ENCODE measurements at regions not wholly inside any gene's neighbourhood (a gene's known extent, or its start where the extent isn't known, plus 50 kb on each side); places are given as distances from the start of the nearest gene placed in this dataset.
"Not testable (repeated sequence)": the region's sequence is repeated elsewhere in the genome, so short reads cannot be mapped to it uniquely, and the experiment has no call there.

- H3K4me3 ChIP-seq = no peak overlapping the region
- WGBS, 2 donors = 62 to 95% methylated on average over 1 of the region's 1 CpG
- no peaks in the 10 kb centered on the region for H3K27me3 ChIP-seq
- H3K4me1 ChIP-seq = no peaks in the 10 kb centered on the region
- no peaks in the 10 kb centered on the region for H3K36me3 ChIP-seq
- no peak overlapping the region for H3K27ac ChIP-seq
- no peaks in the 10 kb centered on the region for H3K9me3 ChIP-seq
- TF ChIP-seq EP300 (IDR thresholded peaks at IDR 0.05) (no peak), POLR2A (IDR thresholded peaks at IDR 0.05) (no peak), CTCF (IDR thresholded peaks at IDR 0.05) (no peak)
- no peak for DNase-seq (ENCODE audit: low spot score in 2 of 2)
Measured at GRCh38 chr4:77451530-77451929, 154.1 kb upstream of the CXCL13 start.

GRCh38 chr4:77452117-77452516 is 153.5 kb upstream of the CXCL13 start:
- H3K27ac ChIP-seq; H3K9me3 ChIP-seq; H3K4me1 ChIP-seq; DNase-seq (ENCODE audit: low spot score in 2 of 2); H3K4me3 ChIP-seq; H3K27me3 ChIP-seq; H3K36me3 ChIP-seq: not testable (repeated sequence)
- 71 to 88% methylated on average over 3 to 5 of the region's 5 CpGs for WGBS, 2 donors

GRCh38 chr4:77453911-77454310 is 151.7 kb upstream of the CXCL13 start:
- Histone ChIP-seq H3K4me1 (no peaks in the 10 kb centered on the region), H3K27me3 (no peaks in the 10 kb centered on the region), H3K9me3 (peaks cover 0 to 6% (median 0%) of the 10 kb centered on the region in 4 donors), H3K27ac (no peak overlapping the region), H3K4me3 (no peak overlapping the region), H3K36me3 (no peaks in the 10 kb centered on the region)
- 67 to 79% methylated on average over 1 of the region's 1 CpG for WGBS, 2 donors
- no peak for DNase-seq (ENCODE audit: low spot score in 2 of 2)
- TF ChIP-seq CTCF (IDR thresholded peaks at IDR 0.05) = no peak
- no peak for TF ChIP-seq POLR2A (IDR thresholded peaks at IDR 0.05)
- TF ChIP-seq EP300 (IDR thresholded peaks at IDR 0.05) = no peak

- DNase-seq (ENCODE audit: low spot score in 2 of 2) = no peak
- Histone ChIP-seq H3K4me3 (no peak overlapping the region), H3K9me3 (peaks cover 0 to 11% (median 0%) of the 10 kb centered on the region in 4 donors), H3K27ac (no peak overlapping the region), H3K4me1 (no peaks in the 10 kb centered on the region), H3K27me3 (no peaks in the 10 kb centered on the region), H3K36me3 (no peaks in the 10 kb centered on the region)
- WGBS, 2 donors = 2 to 7% methylated on average over 1 of the region's 1 CpG
- TF ChIP-seq POLR2A (IDR thresholded peaks at IDR 0.05) (no peak), EP300 (IDR thresholded peaks at IDR 0.05) (no peak)
Measured at GRCh38 chr4:77454858-77455257, 150.8 kb upstream of the CXCL13 start.

GRCh38 chr4:77464100-77464499 is 141.5 kb upstream of the CXCL13 start:
- H3K4me1 ChIP-seq; H3K27ac ChIP-seq; DNase-seq (ENCODE audit: low spot score in 2 of 2); H3K4me3 ChIP-seq; H3K27me3 ChIP-seq; H3K36me3 ChIP-seq: not testable (repeated sequence)
- WGBS, 2 donors = 87 to 100% methylated on average over 2 of the region's 2 CpGs
- H3K9me3 ChIP-seq = peaks cover 0 to 28% (median 0%) of the 10 kb centered on the region in 4 donors

GRCh38 chr4:77465271-77465670 is 140.3 kb upstream of the CXCL13 start:
- peaks cover 0 to 20% (median 0%) of the 10 kb centered on the region in 4 donors for H3K9me3 ChIP-seq
- H3K4me3 ChIP-seq = no peak overlapping the region
- no peak overlapping the region for H3K27ac ChIP-seq
- peak in 1 of 2 donors; percentile 16 for DNase-seq (ENCODE audit: low spot score in 2 of 2)
- H3K36me3 ChIP-seq = no peaks in the 10 kb centered on the region
- TF ChIP-seq POLR2A (IDR thresholded peaks at IDR 0.05) = no peak
- peak in 3 of 5 experiments; percentile 17 to 56 (median 24) for TF ChIP-seq CTCF (IDR thresholded peaks at IDR 0.05)
- H3K27me3 ChIP-seq = no peaks in the 10 kb centered on the region
- WGBS, 2 donors = 76 to 91% methylated on average over 2 of the region's 2 CpGs
- H3K4me1 ChIP-seq = no peaks in the 10 kb centered on the region

GRCh38 chr4:77466430-77466829 is 139.2 kb upstream of the CXCL13 start:
- WGBS, 2 donors = 93 to 97% methylated on average over 5 to 7 of the region's 8 CpGs
- no peak for DNase-seq (ENCODE audit: low spot score in 2 of 2)

More at GRCh38 chr4:77466430-77466829, 139.2 kb upstream of the CXCL13 start:
- TF ChIP-seq EP300 (IDR thresholded peaks at IDR 0.05) (no peak), CTCF (IDR thresholded peaks at IDR 0.05) (no peak)
- no peak overlapping the region for H3K27ac ChIP-seq
- no peak overlapping the region for H3K4me3 ChIP-seq
- no peaks in the 10 kb centered on the region for H3K4me1 ChIP-seq
- peaks cover 0 to 20% (median 0%) of the 10 kb centered on the region in 4 donors for H3K9me3 ChIP-seq
- no peaks in the 10 kb centered on the region for H3K27me3 ChIP-seq
- H3K36me3 ChIP-seq = no peaks in the 10 kb centered on the region
